HepG2 (cell line): ENCODE measurements at regions not wholly inside any gene's neighbourhood (a gene's known extent, or its start where the extent isn't known, plus 50 kb on each side); places are given as distances from the start of the nearest gene placed in this dataset.

Source experiments
- ATAC-seq: fragments of 200-7000 bp; cut with Tn5 transposase; 3 replicates; pipeline ENCODE4 v1.9.1; 2020; ENCODE audit warnings: mild to moderate bottlenecking, moderate library complexity
- BruUV-seq: library from RNA; stranded (reverse); fragments of 400-500 nt; replicated peaks from 2 replicates; lab custom pipeline; 2021; lab: Mats Ljungman, UMichigan
- CTCF ChIA-PET: fragments of 300-600 bp; formaldehyde crosslinking; extraction: SDS; loops from one replicate; lab custom pipeline; 2021; ENCODE audit warnings: low total read pairs, inconsistent platforms, low intra/inter-chr PET ratio; lab: Yijun Ruan, JAX
- POLR2A ChIA-PET: fragments of 350-600 bp; sonication (Branson Sonifier 250); formaldehyde crosslinking; loops from one replicate; lab custom pipeline; 2020; ENCODE audit warnings: antibody characterized with exemption, inconsistent platforms; lab: Yijun Ruan, JAX
- DNase-seq: peaks from one replicate; pipeline ENCODE4 v3.0.0-alpha.2; 2015; ENCODE audit warnings: low spot score
- FAIRE-seq: peaks from 3 replicates; lab custom pipeline; 2011; peaks lifted over from hg19 to GRCh38; lab: Jason Lieb, UNC
- H2AFZ ChIP-seq: one replicate; pipeline ENCODE4 v1.6.1; 2011; ENCODE audit warnings: low read length, inconsistent platforms
- H3K27ac ChIP-seq: fragments of 300-600 bp; 3 replicates; pipeline ENCODE4 v1.8.0; 2011; ENCODE audit warnings: mixed run types, mild to moderate bottlenecking, mixed read lengths, low read length, inconsistent platforms; ENCODE audit not compliant: insufficient read depth; ENCODE audit errors: extremely low read length
- H3K27me3 ChIP-seq, 2 experiments: fragments of 200-600 bp in 1 of 2; 2 replicates in 1 of 2; 3 replicates in 1 of 2; pipeline versions ENCODE4 v1.6.0 to v1.8.0; 2011; ENCODE audit warnings: low read length in 2 of 2, mild to moderate bottlenecking in 2 of 2, moderate library complexity in 2 of 2, inconsistent platforms in 1 of 2; ENCODE audit not compliant: insufficient read depth in 2 of 2, control insufficient read depth in 1 of 2
- H3K36me3 ChIP-seq, 2 experiments: fragments of 200-600 bp in 1 of 2; replicated peaks in 1 of 2; 2 replicates in 1 of 2; 3 replicates in 1 of 2; pipeline versions ENCODE4 v1.5.1 to v1.8.0; 2011; ENCODE audit warnings: low read length in 2 of 2, inconsistent platforms in 1 of 2; ENCODE audit not compliant: insufficient read depth in 2 of 2, control insufficient read depth in 1 of 2
- H3K4me1 ChIP-seq: 2 replicates; pipeline ENCODE4 v1.5.1; 2012; ENCODE audit warnings: low read length, inconsistent platforms; ENCODE audit not compliant: insufficient read depth
- H3K4me2 ChIP-seq: 2 replicates; pipeline ENCODE4 v1.6.0; 2011; ENCODE audit warnings: low read depth, low read length, inconsistent platforms
- H3K4me3 ChIP-seq, 3 experiments: fragments of 200-600 bp in 1 of 3; sonication (generic), shearing (Covaris generic) in 1 of 3; replicated peaks in 1 of 3; 2 replicates each; pipeline ENCODE4 v1.5.1; 2011 to 2016; ENCODE audit warnings: low read length in 3 of 3, inconsistent platforms in 2 of 3, low read depth in 2 of 3, mild to moderate bottlenecking in 2 of 3, control low read depth in 1 of 3, mixed read lengths in 1 of 3; ENCODE audit not compliant: insufficient read depth in 1 of 3
- H3K79me2 ChIP-seq: one replicate; pipeline ENCODE4 v1.6.1; 2011; ENCODE audit warnings: low read length, inconsistent platforms; ENCODE audit not compliant: insufficient read depth
- H3K9ac ChIP-seq: 2 replicates; pipeline ENCODE4 v1.6.0; 2011; ENCODE audit warnings: mild to moderate bottlenecking, low read depth, low read length, inconsistent platforms; ENCODE audit not compliant: insufficient read depth
- H3K9me3 ChIP-seq: 2 replicates; pipeline ENCODE4 v1.5.1; 2012; ENCODE audit warnings: mild to moderate bottlenecking, low read length
- H4K20me1 ChIP-seq: 2 replicates; pipeline ENCODE4 v1.6.0; 2011; ENCODE audit warnings: inconsistent platforms, mild to moderate bottlenecking, low read length, moderate library complexity; ENCODE audit not compliant: insufficient read depth
- CEBPB ChIP-seq: IDR thresholded peaks from 2 replicates; pipeline ENCODE4 v1.6.1; 2011; ENCODE audit warnings: low read depth, low read length, improper control_type of control experiment, borderline replicate concordance
- CREB1 ChIP-seq, 2 experiments: fragments of 450-650 bp in 1 of 2; IDR thresholded peaks; 2 replicates each; pipeline ENCODE4 v1.6.1; 2016 to 2017; ENCODE audit warnings: control low read depth in 1 of 2, mild to moderate bottlenecking in 1 of 2, missing compliant biosample characterization in 1 of 2, missing genetic modification characterization in 1 of 2
- FOSL2 ChIP-seq: sonication (generic); formaldehyde crosslinking; IDR thresholded peaks from 2 replicates; pipeline ENCODE4 v1.4.0; 2020; ENCODE audit warnings: missing genetic modification reagents
- HMG20A ChIP-seq: IDR thresholded peaks from 2 replicates; pipeline ENCODE4 v1.6.1; 2016; ENCODE audit warnings: borderline replicate concordance
- MAFF ChIP-seq: IDR thresholded peaks from 2 replicates; pipeline ENCODE4 v1.6.1; 2011; ENCODE audit warnings: low read depth, low read length, improper control_type of control experiment
- MAFK ChIP-seq, 2 experiments: IDR thresholded peaks in 1 of 2; conservative IDR thresholded peaks in 1 of 2; 2 replicates each; pipeline ENCODE4 v1.6.1; 2011; ENCODE audit warnings: improper control_type of control experiment in 2 of 2, low read length in 2 of 2
- NFE2L2 ChIP-seq: fragments of 150-350 bp; IDR thresholded peaks from 2 replicates; pipeline ENCODE4 v1.6.1; 2014; ENCODE audit warnings: low read length
- NFIC ChIP-seq: IDR thresholded peaks from 2 replicates; pipeline ENCODE4 v1.6.1; 2012; ENCODE audit warnings: mild to moderate bottlenecking, low read length, inconsistent platforms
- RARA ChIP-seq: IDR thresholded peaks from 2 replicates; pipeline ENCODE4 v1.6.1; 2016; ENCODE audit warnings: missing genetic modification reagents, missing compliant biosample characterization
- REXO4 ChIP-seq: sonication (generic); formaldehyde crosslinking; IDR thresholded peaks from 2 replicates; pipeline ENCODE4 v1.8.0; 2022; ENCODE audit warnings: missing genetic modification reagents, mild to moderate bottlenecking, borderline replicate concordance
- RFX3 ChIP-seq: IDR thresholded peaks from 2 replicates; pipeline ENCODE4 v1.6.1; 2016; ENCODE audit warnings: missing biosample characterization, missing genetic modification reagents
- SMARCC2 ChIP-seq: fragments of 450-650 bp; IDR thresholded peaks from 2 replicates; pipeline ENCODE4 v1.6.1; 2017; ENCODE audit warnings: antibody characterized with exemption, mild to moderate bottlenecking
- SOX13 ChIP-seq, 3 experiments: fragments of 450-650 bp in 1 of 3; sonication (generic) in 1 of 3; formaldehyde crosslinking in 1 of 3; IDR thresholded peaks in 2 of 3; conservative IDR thresholded peaks in 1 of 3; 2 replicates each; pipeline versions ENCODE4 v1.5.0 to v1.6.1; 2016 to 2020; ENCODE audit warnings: antibody characterized with exemption in 1 of 3, mild to moderate bottlenecking in 1 of 3, missing compliant biosample characterization in 1 of 3, missing genetic modification reagents in 1 of 3, moderate library complexity in 1 of 3
- SOX5 ChIP-seq: IDR thresholded peaks from 2 replicates; pipeline ENCODE4 v1.6.1; 2016; ENCODE audit warnings: borderline replicate concordance
- ZBTB7B ChIP-seq: sonication (generic); formaldehyde crosslinking; IDR thresholded peaks from 2 replicates; pipeline ENCODE4 v1.4.0; 2020; ENCODE audit warnings: missing genetic modification reagents
- ZNF121 ChIP-seq: sonication (generic); formaldehyde crosslinking; IDR thresholded peaks from 2 replicates; pipeline ENCODE4 v1.5.0; 2020; ENCODE audit warnings: mild to moderate bottlenecking, missing genetic modification reagents
- ZNF614 ChIP-seq: IDR thresholded peaks from 2 replicates; pipeline ENCODE4 v1.6.1; 2018; ENCODE audit warnings: missing biosample characterization, missing genetic modification reagents, inconsistent platforms, borderline replicate concordance
- WGBS: methylation state at CpG from one replicate; pipeline ENCODE4 v1.1.6; 2017; ENCODE audit warnings: low lambda C conversion rate; 5-methylcytosine and 5-hydroxymethylcytosine counted together
- in situ Hi-C: cut with HindIII; loops from 2 replicates; pipeline ENCODE4 v1.10.0; 2017; ENCODE audit warnings: low pct_unique_long_range_greater_than_20kb; ENCODE audit not compliant: extremely low pct_ligation_motif_present
- intact Hi-C: fragments of 100-400 bp; cut with micrococcal nuclease; formaldehyde crosslinking; loops from one replicate; pipeline ENCODE4 v1.10.0; 2022; ENCODE audit not compliant: unreplicated experiment
- TF ChIP-seq, protein P1 (sequence below): fragments of 450-650 bp; IDR thresholded peaks from 2 replicates; pipeline ENCODE4 v1.6.1; 2016
- TF ChIP-seq, protein P2 (sequence below): sonication (generic); formaldehyde crosslinking; IDR thresholded peaks from 2 replicates; pipeline ENCODE4 v1.4.0; 2020; ENCODE audit warnings: missing genetic modification reagents, borderline replicate concordance

DNA sequence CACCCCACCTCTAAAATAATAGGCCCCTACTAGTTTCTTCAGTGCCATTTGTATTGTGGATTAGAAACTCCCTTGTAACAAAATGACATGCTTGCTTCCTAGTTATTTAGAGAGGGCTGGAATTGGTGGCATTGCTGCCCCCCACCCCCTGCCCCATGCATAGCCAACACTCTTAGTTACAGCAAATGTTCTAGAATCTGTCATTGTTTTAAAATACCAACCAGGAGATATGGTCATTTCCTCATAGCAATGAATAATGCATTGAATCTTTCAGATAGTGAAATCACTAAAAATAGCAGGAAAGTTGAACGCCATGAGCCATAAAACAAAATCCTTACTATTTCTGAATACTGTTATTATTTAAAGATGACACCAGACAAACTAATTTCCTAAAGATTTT is 292.5 kb downstream of the ARPP21 start (continued):
- TF ChIP-seq, protein P1, sequence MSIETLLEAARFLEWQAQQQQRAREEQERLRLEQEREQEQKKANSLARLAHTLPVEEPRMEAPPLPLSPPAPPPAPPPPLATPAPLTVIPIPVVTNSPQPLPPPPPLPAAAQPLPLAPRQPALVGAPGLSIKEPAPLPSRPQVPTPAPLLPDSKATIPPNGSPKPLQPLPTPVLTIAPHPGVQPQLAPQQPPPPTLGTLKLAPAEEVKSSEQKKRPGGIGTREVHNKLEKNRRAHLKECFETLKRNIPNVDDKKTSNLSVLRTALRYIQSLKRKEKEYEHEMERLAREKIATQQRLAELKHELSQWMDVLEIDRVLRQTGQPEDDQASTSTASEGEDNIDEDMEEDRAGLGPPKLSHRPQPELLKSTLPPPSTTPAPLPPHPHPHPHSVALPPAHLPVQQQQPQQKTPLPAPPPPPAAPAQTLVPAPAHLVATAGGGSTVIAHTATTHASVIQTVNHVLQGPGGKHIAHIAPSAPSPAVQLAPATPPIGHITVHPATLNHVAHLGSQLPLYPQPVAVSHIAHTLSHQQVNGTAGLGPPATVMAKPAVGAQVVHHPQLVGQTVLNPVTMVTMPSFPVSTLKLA, result no peak
- TF ChIP-seq CEBPB (no peak), RFX3 (CRISPR knock-in tag) (no peak), NFIC (no peak), REXO4 (CRISPR knock-in tag) (no peak)
- TF ChIP-seq, protein P2, sequence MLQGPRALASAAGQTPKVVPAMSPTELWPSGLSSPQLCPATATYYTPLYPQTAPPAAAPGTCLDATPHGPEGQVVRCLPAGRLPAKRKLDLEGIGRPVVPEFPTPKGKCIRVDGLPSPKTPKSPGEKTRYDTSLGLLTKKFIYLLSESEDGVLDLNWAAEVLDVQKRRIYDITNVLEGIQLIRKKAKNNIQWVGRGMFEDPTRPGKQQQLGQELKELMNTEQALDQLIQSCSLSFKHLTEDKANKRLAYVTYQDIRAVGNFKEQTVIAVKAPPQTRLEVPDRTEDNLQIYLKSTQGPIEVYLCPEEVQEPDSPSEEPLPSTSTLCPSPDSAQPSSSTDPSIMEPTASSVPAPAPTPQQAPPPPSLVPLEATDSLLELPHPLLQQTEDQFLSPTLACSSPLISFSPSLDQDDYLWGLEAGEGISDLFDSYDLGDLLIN (CRISPR knock-in tag), result no peak

DNA sequence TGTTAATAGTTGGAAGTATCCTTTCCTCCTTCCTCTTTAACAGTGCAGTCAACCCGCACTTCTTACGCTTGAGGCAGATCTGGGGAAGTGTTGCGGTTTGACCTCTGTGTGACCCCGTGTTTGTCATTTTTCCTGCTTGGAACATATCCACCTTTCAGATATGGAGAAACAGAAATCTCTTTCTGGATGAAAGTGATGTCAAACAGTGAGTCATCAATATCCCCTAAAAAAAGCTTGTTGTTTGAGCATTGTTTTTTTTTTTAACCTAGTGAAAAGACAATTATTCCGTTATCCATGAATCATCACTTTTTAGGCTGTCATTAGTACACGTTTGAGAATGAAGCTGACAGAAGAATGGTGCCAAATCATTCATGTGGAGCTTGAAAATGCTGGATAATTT is 293.7 kb downstream of the ARPP21 start:
- no peak for ATAC-seq
- Histone ChIP-seq H2AFZ (no peak overlapping the region), H3K4me3 (no peak overlapping the region), H3K36me3 (no peaks in the 10 kb centered on the region), H3K4me2 (no peak overlapping the region), H3K27me3 (no peaks in the 10 kb centered on the region), H3K9ac (no peak overlapping the region), H3K79me2 (no peaks in the 10 kb centered on the region), H3K27ac (no peak overlapping the region), H3K9me3 (0 out of 2 replicates have a peak, but pooled peaks cover 4% of the 10 kb centered on the region), H3K4me1 (peaks cover 7% of the 10 kb centered on the region; the same call in 1 of the 2 replicates), H4K20me1 (no peaks in the 10 kb centered on the region)
- intact Hi-C loops, result no loop called here
- 3% methylated on average over 6 of the region's 6 CpGs for whole genome bisulfite sequencing
- ChIA-PET POLR2A (no interaction called here), CTCF (no interaction called here)
- peak; percentile 46 for DNase-seq
- TF ChIP-seq MAFK (conservative IDR thresholded peaks at IDR 0.05 in 1 of 2, IDR thresholded peaks at IDR 0.05 in 1 of 2; ENCODE audit: low read length in 2 of 2) (peak; percentile 61 to 66), ZNF614 (CRISPR knock-in tag) (no peak), MAFF (peak; percentile 64), SOX13 (IDR thresholded peaks at IDR 0.05) (no peak), SOX13 (CRISPR knock-in tag; conservative IDR thresholded peaks at IDR 0.05 in 1 of 2, IDR thresholded peaks at IDR 0.05 in 1 of 2) (peak in 1 of 2 experiments; percentile 36; a peak in 1 of 4 replicates), FOSL2 (CRISPR knock-in tag) (peak; percentile 54; the same call in 1 of the 2 replicates), RARA (peak; percentile 43), ZNF121 (CRISPR knock-in tag) (no peak), ZBTB7B (CRISPR knock-in tag) (no peak), NFE2L2 (0 out of 2 replicates have a peak, but pooled peaks have one; percentile 3), CREB1 (IDR thresholded peaks at IDR 0.05) (0 out of 2 replicates have a peak, but pooled peaks have one; percentile 26), CREB1 (CRISPR knock-in tag; IDR thresholded peaks at IDR 0.05) (no peak), SMARCC2 (no peak), SOX5 (0 out of 2 replicates have a peak, but pooled peaks have one; percentile 20), HMG20A (CRISPR knock-in tag) (peak; percentile 10; the same call in 1 of the 2 replicates)
- no TSS peak for BruUV-seq
- FAIRE-seq, result no peak
- in situ Hi-C loops, result no loop called here
